ENCODE measurements at regions not wholly inside any gene's neighbourhood (a gene's known extent, or its start where the extent isn't known, plus 50 kb on each side); places are given as distances from the start of the nearest gene placed in this dataset.

GRCh38 chr14:53621921-53622320 lies 334.7 kb downstream of the BMP4 start:
- Histone ChIP-seq H3K27ac (ENCODE audit: low read length in 2 of 2) (no peak overlapping the region), H3K27me3 (replicated peaks in 1 of 4; ENCODE audit: control extremely low read depth in 1 of 4, control insufficient read depth in 3 of 4, insufficient read depth in 4 of 4, low read length in 3 of 4) (no peaks in the 10 kb centered on the region), H2AFZ (ENCODE audit: insufficient read depth, low read depth, low read length, poor library complexity, severe bottlenecking) (no peak overlapping the region), H3K9me3 (ENCODE audit: control extremely low read depth in 1 of 3, control insufficient read depth in 2 of 3, insufficient read depth in 1 of 3, low read length in 2 of 3) (no peaks in the 10 kb centered on the region), H3K9ac (ENCODE audit: low read length) (no peak overlapping the region), H4K20me1 (ENCODE audit: control insufficient read depth, insufficient read depth, low read length, poor library complexity, severe bottlenecking) (no peaks in the 10 kb centered on the region), H3K4me1 (ENCODE audit: control insufficient read depth in 2 of 2, insufficient read depth in 2 of 2, low read length in 2 of 2) (no peaks in the 10 kb centered on the region), H3K4me3 (ENCODE audit: control extremely low read depth in 1 of 5, extremely low read depth in 1 of 5, insufficient read depth in 1 of 5, low read depth in 2 of 5, low read length in 4 of 5) (no peak overlapping the region), H3K79me2 (ENCODE audit: control insufficient read depth, insufficient read depth, low read length) (no peaks in the 10 kb centered on the region), H3K36me3 (replicated peaks in 1 of 2; ENCODE audit: control extremely low read depth in 1 of 2, control insufficient read depth in 1 of 2, extremely low read depth in 1 of 2, insufficient read depth in 2 of 2, low read length in 1 of 2) (no peaks in the 10 kb centered on the region), H3K4me2 (replicated peaks; ENCODE audit: low read depth, low read length, poor library complexity, severe bottlenecking) (no peak overlapping the region)
- POLR2A ChIA-PET: no interaction called here
- intact Hi-C loops (cut with micrococcal nuclease): no loop called here
- peaks cover 11% of the 10 kb centered on the region for H3K4me1 Mint-ChIP-seq
- no peaks in the 10 kb centered on the region for H3K9me3 Mint-ChIP-seq (ENCODE audit: insufficient read depth)
- 100% methylated on average over 1 of the region's 2 CpGs for WGBS (ENCODE audit: insufficient coverage)
- no peak for ATAC-seq (ENCODE audit: low read depth)
- CTCF ChIA-PET: interaction anchor here (1.7 kb wide), 1 partner anchor 10 kb away, joined by 4 read pairs; no protein-coding TSS in a partner anchor
- DNase-seq: no peak
- peaks cover 7% of the 10 kb centered on the region for H3K27me3 Mint-ChIP-seq
- H3K27ac Mint-ChIP-seq: no peak overlapping the region
- TF ChIP-seq CTCF (IDR thresholded peaks at IDR 0.05) (no peak), EZH2 (IDR thresholded peaks at IDR 0.05; ENCODE audit: borderline replicate concordance, insufficient read depth, low read depth, low read length, poor library complexity, severe bottlenecking) (no peak)
- H3K4me3 Mint-ChIP-seq: no peak overlapping the region

GRCh38 chr14:53621433-53621832 lies 335.2 kb downstream of the BMP4 start:
- no peaks in the 10 kb centered on the region for H3K36me3 ChIP-seq (replicated peaks in 1 of 2; ENCODE audit: control extremely low read depth in 1 of 2, control insufficient read depth in 1 of 2, extremely low read depth in 1 of 2, insufficient read depth in 2 of 2, low read length in 1 of 2)
- H3K9ac ChIP-seq (ENCODE audit: low read length): no peak overlapping the region
- DNase-seq (no peak), ATAC-seq (ENCODE audit: low read depth) (no peak)
- H3K4me3 ChIP-seq (ENCODE audit: control extremely low read depth in 1 of 5, extremely low read depth in 1 of 5, insufficient read depth in 1 of 5, low read depth in 2 of 5, low read length in 4 of 5): no peak overlapping the region
- peaks cover 11% of the 10 kb centered on the region for H3K4me1 Mint-ChIP-seq
- CTCF ChIA-PET: interaction anchor here (1.7 kb wide), 1 partner anchor 11 kb away, joined by 4 read pairs; no protein-coding TSS in a partner anchor
- no peak overlapping the region for H2AFZ ChIP-seq (ENCODE audit: insufficient read depth, low read depth, low read length, poor library complexity, severe bottlenecking)
- no peak for TF ChIP-seq CTCF (IDR thresholded peaks at IDR 0.05)
- TF ChIP-seq EZH2 (IDR thresholded peaks at IDR 0.05; ENCODE audit: borderline replicate concordance, insufficient read depth, low read depth, low read length, poor library complexity, severe bottlenecking): no peak
- H3K9me3 ChIP-seq (ENCODE audit: control extremely low read depth in 1 of 3, control insufficient read depth in 2 of 3, insufficient read depth in 1 of 3, low read length in 2 of 3): no peaks in the 10 kb centered on the region
- H3K27me3 ChIP-seq (replicated peaks in 1 of 4; ENCODE audit: control extremely low read depth in 1 of 4, control insufficient read depth in 3 of 4, insufficient read depth in 4 of 4, low read length in 3 of 4): no peaks in the 10 kb centered on the region
- no peaks in the 10 kb centered on the region for H4K20me1 ChIP-seq (ENCODE audit: control insufficient read depth, insufficient read depth, low read length, poor library complexity, severe bottlenecking)
- no peak overlapping the region for H3K4me2 ChIP-seq (replicated peaks; ENCODE audit: low read depth, low read length, poor library complexity, severe bottlenecking)
- peak overlapping the region; percentile 18 for H3K27ac Mint-ChIP-seq
- H3K27me3 Mint-ChIP-seq: peaks cover 7% of the 10 kb centered on the region
- intact Hi-C loops (cut with micrococcal nuclease): no loop called here
- H3K27ac ChIP-seq (ENCODE audit: low read length in 2 of 2): no peak overlapping the region
- WGBS (ENCODE audit: insufficient coverage): 69% methylated on average over 3 of the region's 3 CpGs
- no peak overlapping the region for H3K4me3 Mint-ChIP-seq
- no peaks in the 10 kb centered on the region for H3K9me3 Mint-ChIP-seq (ENCODE audit: insufficient read depth)
- no peaks in the 10 kb centered on the region for H3K79me2 ChIP-seq (ENCODE audit: control insufficient read depth, insufficient read depth, low read length)
- H3K4me1 ChIP-seq (ENCODE audit: control insufficient read depth in 2 of 2, insufficient read depth in 2 of 2, low read length in 2 of 2): no peaks in the 10 kb centered on the region
- POLR2A ChIA-PET: no interaction called here

Data from B cell (primary cell).